ENCODE measurements at regions not wholly inside any gene's neighbourhood (a gene's known extent, or its start where the extent isn't known, plus 50 kb on each side); places are given as distances from the start of the nearest gene placed in this dataset.

GRCh38 chr4:26176598-26177149 is 144.1 kb upstream of the RBPJ start:
- H3K4me3 ChIP-seq (ENCODE audit: insufficient read depth, low read depth, low read length, poor library complexity, severe bottlenecking) = no peak overlapping the region
- no peaks in the 10 kb centered on the region for H3K27me3 ChIP-seq (replicated peaks; ENCODE audit: control insufficient read depth, insufficient read depth, low read length, poor library complexity, severe bottlenecking)
- no peaks in the 10 kb centered on the region for H3K9me3 ChIP-seq (ENCODE audit: control insufficient read depth, low read length)
- H3K27ac ChIP-seq (ENCODE audit: insufficient read depth, low read length, poor library complexity, severe bottlenecking) = no peak overlapping the region
- H3K36me3 ChIP-seq (ENCODE audit: control insufficient read depth, insufficient read depth, low read length) = no peaks in the 10 kb centered on the region
- no peak for DNase-seq
- peaks cover 3% of the 10 kb centered on the region for H3K4me1 ChIP-seq (ENCODE audit: control insufficient read depth, insufficient read depth, low read length, poor library complexity, severe bottlenecking)

- no peak overlapping the region for H3K4me3 ChIP-seq (ENCODE audit: insufficient read depth, low read depth, low read length, poor library complexity, severe bottlenecking)
- H3K9me3 ChIP-seq (ENCODE audit: control insufficient read depth, low read length) = no peaks in the 10 kb centered on the region
- H3K36me3 ChIP-seq (ENCODE audit: control insufficient read depth, insufficient read depth, low read length) = no peaks in the 10 kb centered on the region
- no peak for DNase-seq
- H3K27ac ChIP-seq (ENCODE audit: insufficient read depth, low read length, poor library complexity, severe bottlenecking) = no peak overlapping the region
- H3K27me3 ChIP-seq (replicated peaks; ENCODE audit: control insufficient read depth, insufficient read depth, low read length, poor library complexity, severe bottlenecking) = no peaks in the 10 kb centered on the region
- peaks cover 3% of the 10 kb centered on the region for H3K4me1 ChIP-seq (ENCODE audit: control insufficient read depth, insufficient read depth, low read length, poor library complexity, severe bottlenecking)
These were observed 142.0 kb upstream of the RBPJ start for GRCh38 chr4:26178854-26179253.

GRCh38 chr4:26179316-26179760 is 141.5 kb upstream of the RBPJ start:
- no peaks in the 10 kb centered on the region for H3K36me3 ChIP-seq (ENCODE audit: control insufficient read depth, insufficient read depth, low read length)
- peaks cover 3% of the 10 kb centered on the region for H3K4me1 ChIP-seq (ENCODE audit: control insufficient read depth, insufficient read depth, low read length, poor library complexity, severe bottlenecking)
- no peak overlapping the region for H3K4me3 ChIP-seq (ENCODE audit: insufficient read depth, low read depth, low read length, poor library complexity, severe bottlenecking)
- DNase-seq = no peak
- H3K27me3 ChIP-seq (replicated peaks; ENCODE audit: control insufficient read depth, insufficient read depth, low read length, poor library complexity, severe bottlenecking) = no peaks in the 10 kb centered on the region
- H3K9me3 ChIP-seq (ENCODE audit: control insufficient read depth, low read length) = no peaks in the 10 kb centered on the region
- H3K27ac ChIP-seq (ENCODE audit: insufficient read depth, low read length, poor library complexity, severe bottlenecking) = no peak overlapping the region

- no peaks in the 10 kb centered on the region for H3K4me1 ChIP-seq (ENCODE audit: control insufficient read depth, insufficient read depth, low read length, poor library complexity, severe bottlenecking)
- no peaks in the 10 kb centered on the region for H3K9me3 ChIP-seq (ENCODE audit: control insufficient read depth, low read length)
- no peak overlapping the region for H3K27ac ChIP-seq (ENCODE audit: insufficient read depth, low read length, poor library complexity, severe bottlenecking)
- H3K36me3 ChIP-seq (ENCODE audit: control insufficient read depth, insufficient read depth, low read length) = no peaks in the 10 kb centered on the region
- no peak for DNase-seq
- H3K27me3 ChIP-seq (replicated peaks; ENCODE audit: control insufficient read depth, insufficient read depth, low read length, poor library complexity, severe bottlenecking) = no peaks in the 10 kb centered on the region
- H3K4me3 ChIP-seq (ENCODE audit: insufficient read depth, low read depth, low read length, poor library complexity, severe bottlenecking) = no peak overlapping the region
These were observed 139.2 kb upstream of the RBPJ start for GRCh38 chr4:26181616-26182015.

- Histone ChIP-seq H3K27ac (ENCODE audit: insufficient read depth, low read length, poor library complexity, severe bottlenecking) (no peak overlapping the region), H3K4me1 (ENCODE audit: control insufficient read depth, insufficient read depth, low read length, poor library complexity, severe bottlenecking) (no peaks in the 10 kb centered on the region), H3K36me3 (ENCODE audit: control insufficient read depth, insufficient read depth, low read length) (no peaks in the 10 kb centered on the region), H3K4me3 (ENCODE audit: insufficient read depth, low read depth, low read length, poor library complexity, severe bottlenecking) (no peak overlapping the region), H3K27me3 (replicated peaks; ENCODE audit: control insufficient read depth, insufficient read depth, low read length, poor library complexity, severe bottlenecking) (no peaks in the 10 kb centered on the region), H3K9me3 (ENCODE audit: control insufficient read depth, low read length) (no peaks in the 10 kb centered on the region)
- no peak for DNase-seq
These were observed 137.8 kb upstream of the RBPJ start for GRCh38 chr4:26183017-26183416.

GRCh38 chr4:26185436-26185835 is 135.4 kb upstream of the RBPJ start:
- no peaks in the 10 kb centered on the region for H3K27me3 ChIP-seq (replicated peaks; ENCODE audit: control insufficient read depth, insufficient read depth, low read length, poor library complexity, severe bottlenecking)
- H3K4me1 ChIP-seq (ENCODE audit: control insufficient read depth, insufficient read depth, low read length, poor library complexity, severe bottlenecking) = no peaks in the 10 kb centered on the region
- no peak overlapping the region for H3K27ac ChIP-seq (ENCODE audit: insufficient read depth, low read length, poor library complexity, severe bottlenecking)
- no peak for DNase-seq
- H3K9me3 ChIP-seq (ENCODE audit: control insufficient read depth, low read length) = no peaks in the 10 kb centered on the region
- H3K4me3 ChIP-seq (ENCODE audit: insufficient read depth, low read depth, low read length, poor library complexity, severe bottlenecking) = no peak overlapping the region
- H3K36me3 ChIP-seq (ENCODE audit: control insufficient read depth, insufficient read depth, low read length) = no peaks in the 10 kb centered on the region

- H3K27me3 ChIP-seq (replicated peaks; ENCODE audit: control insufficient read depth, insufficient read depth, low read length, poor library complexity, severe bottlenecking) = no peaks in the 10 kb centered on the region
- no peak overlapping the region for H3K27ac ChIP-seq (ENCODE audit: insufficient read depth, low read length, poor library complexity, severe bottlenecking)
- peaks cover 5% of the 10 kb centered on the region for H3K4me1 ChIP-seq (ENCODE audit: control insufficient read depth, insufficient read depth, low read length, poor library complexity, severe bottlenecking)
- DNase-seq = no peak
- H3K36me3 ChIP-seq (ENCODE audit: control insufficient read depth, insufficient read depth, low read length) = no peaks in the 10 kb centered on the region
- no peaks in the 10 kb centered on the region for H3K9me3 ChIP-seq (ENCODE audit: control insufficient read depth, low read length)
- no peak overlapping the region for H3K4me3 ChIP-seq (ENCODE audit: insufficient read depth, low read depth, low read length, poor library complexity, severe bottlenecking)
These were observed 129.5 kb upstream of the RBPJ start for GRCh38 chr4:26191353-26191752.

GRCh38 chr4:26192899-26193869 is 127.6 kb upstream of the RBPJ start:
- no peaks in the 10 kb centered on the region for H3K27me3 ChIP-seq (replicated peaks; ENCODE audit: control insufficient read depth, insufficient read depth, low read length, poor library complexity, severe bottlenecking)
- peaks cover 12% of the 10 kb centered on the region for H3K4me1 ChIP-seq (ENCODE audit: control insufficient read depth, insufficient read depth, low read length, poor library complexity, severe bottlenecking)
- no peaks in the 10 kb centered on the region for H3K36me3 ChIP-seq (ENCODE audit: control insufficient read depth, insufficient read depth, low read length)
- no peak for DNase-seq
- no peak overlapping the region for H3K27ac ChIP-seq (ENCODE audit: insufficient read depth, low read length, poor library complexity, severe bottlenecking)
- H3K9me3 ChIP-seq (ENCODE audit: control insufficient read depth, low read length) = no peaks in the 10 kb centered on the region
- H3K4me3 ChIP-seq (ENCODE audit: insufficient read depth, low read depth, low read length, poor library complexity, severe bottlenecking) = no peak overlapping the region

GRCh38 chr4:26194764-26195163 is 126.0 kb upstream of the RBPJ start:
- H3K9me3 ChIP-seq (ENCODE audit: control insufficient read depth, low read length) = no peaks in the 10 kb centered on the region
- H3K4me3 ChIP-seq (ENCODE audit: insufficient read depth, low read depth, low read length, poor library complexity, severe bottlenecking) = no peak overlapping the region
- H3K27ac ChIP-seq (ENCODE audit: insufficient read depth, low read length, poor library complexity, severe bottlenecking) = no peak overlapping the region
- peaks cover 20% of the 10 kb centered on the region for H3K4me1 ChIP-seq (ENCODE audit: control insufficient read depth, insufficient read depth, low read length, poor library complexity, severe bottlenecking)
- DNase-seq = no peak
- no peaks in the 10 kb centered on the region for H3K27me3 ChIP-seq (replicated peaks; ENCODE audit: control insufficient read depth, insufficient read depth, low read length, poor library complexity, severe bottlenecking)
- no peaks in the 10 kb centered on the region for H3K36me3 ChIP-seq (ENCODE audit: control insufficient read depth, insufficient read depth, low read length)

- H3K27me3 ChIP-seq (replicated peaks; ENCODE audit: control insufficient read depth, insufficient read depth, low read length, poor library complexity, severe bottlenecking) = no peaks in the 10 kb centered on the region
- H3K36me3 ChIP-seq (ENCODE audit: control insufficient read depth, insufficient read depth, low read length) = no peaks in the 10 kb centered on the region
- H3K4me3 ChIP-seq (ENCODE audit: insufficient read depth, low read depth, low read length, poor library complexity, severe bottlenecking) = no peak overlapping the region
- DNase-seq = no peak
- H3K27ac ChIP-seq (ENCODE audit: insufficient read depth, low read length, poor library complexity, severe bottlenecking) = no peak overlapping the region
- peaks cover 20% of the 10 kb centered on the region for H3K4me1 ChIP-seq (ENCODE audit: control insufficient read depth, insufficient read depth, low read length, poor library complexity, severe bottlenecking)
- H3K9me3 ChIP-seq (ENCODE audit: control insufficient read depth, low read length) = no peaks in the 10 kb centered on the region
These were observed 124.2 kb upstream of the RBPJ start for GRCh38 chr4:26196567-26196966.

All from effector memory CD4-positive, alpha-beta T cell (primary cell).